GM12878 (cell line): ENCODE measurements at regions not wholly inside any gene's neighbourhood (a gene's known extent, or its start where the extent isn't known, plus 50 kb on each side); places are given as distances from the start of the nearest gene placed in this dataset.

Experiments
- BCL3 ChIP-seq: IDR thresholded peaks from 2 replicates; pipeline ENCODE4 v1.6.1; 2011; ENCODE audit warnings: borderline replicate concordance, low read depth, mild to moderate bottlenecking, moderate library complexity, low read length; ENCODE audit not compliant: insufficient read depth, poor library complexity, severe bottlenecking
- CEBPZ ChIP-seq: fragments of 150-350 bp; IDR thresholded peaks from 2 replicates; pipeline ENCODE4 v1.6.1; 2016; ENCODE audit warnings: low read depth, low read length
- FOXK2 ChIP-seq: fragments of 450-650 bp; IDR thresholded peaks from 2 replicates; pipeline ENCODE4 v1.6.1; 2017; ENCODE audit warnings: mild to moderate bottlenecking, moderate library complexity
- KLF5 ChIP-seq: fragments of 450-650 bp; IDR thresholded peaks from 2 replicates; pipeline ENCODE4 v1.6.1; 2014; ENCODE audit warnings: mild to moderate bottlenecking; ENCODE audit not compliant: partially characterized antibody
- NR2F1 ChIP-seq: fragments of 450-650 bp; conservative IDR thresholded peaks from 2 replicates; pipeline ENCODE4 v1.6.1; 2017; ENCODE audit warnings: mild to moderate bottlenecking
- PAX5 ChIP-seq: IDR thresholded peaks from 2 replicates; pipeline ENCODE4 v1.6.1; 2011; ENCODE audit warnings: low read depth, low read length, borderline replicate concordance
- TF ChIP-seq, protein P1 (sequence below): fragments of 450-650 bp; IDR thresholded peaks from 2 replicates; pipeline ENCODE4 v1.6.1; 2017; ENCODE audit warnings: mild to moderate bottlenecking, moderate library complexity
- TF ChIP-seq, protein P2 (sequence below): fragments of 450-650 bp; IDR thresholded peaks from 2 replicates; pipeline ENCODE4 v1.6.1; 2018; ENCODE audit warnings: borderline replicate concordance, mild to moderate bottlenecking; ENCODE audit not compliant: partially characterized antibody

GRCh38 chr5:90267646-90268045 lies 141.9 kb downstream of the CETN3 start (continued):
- TF ChIP-seq, protein P1, sequence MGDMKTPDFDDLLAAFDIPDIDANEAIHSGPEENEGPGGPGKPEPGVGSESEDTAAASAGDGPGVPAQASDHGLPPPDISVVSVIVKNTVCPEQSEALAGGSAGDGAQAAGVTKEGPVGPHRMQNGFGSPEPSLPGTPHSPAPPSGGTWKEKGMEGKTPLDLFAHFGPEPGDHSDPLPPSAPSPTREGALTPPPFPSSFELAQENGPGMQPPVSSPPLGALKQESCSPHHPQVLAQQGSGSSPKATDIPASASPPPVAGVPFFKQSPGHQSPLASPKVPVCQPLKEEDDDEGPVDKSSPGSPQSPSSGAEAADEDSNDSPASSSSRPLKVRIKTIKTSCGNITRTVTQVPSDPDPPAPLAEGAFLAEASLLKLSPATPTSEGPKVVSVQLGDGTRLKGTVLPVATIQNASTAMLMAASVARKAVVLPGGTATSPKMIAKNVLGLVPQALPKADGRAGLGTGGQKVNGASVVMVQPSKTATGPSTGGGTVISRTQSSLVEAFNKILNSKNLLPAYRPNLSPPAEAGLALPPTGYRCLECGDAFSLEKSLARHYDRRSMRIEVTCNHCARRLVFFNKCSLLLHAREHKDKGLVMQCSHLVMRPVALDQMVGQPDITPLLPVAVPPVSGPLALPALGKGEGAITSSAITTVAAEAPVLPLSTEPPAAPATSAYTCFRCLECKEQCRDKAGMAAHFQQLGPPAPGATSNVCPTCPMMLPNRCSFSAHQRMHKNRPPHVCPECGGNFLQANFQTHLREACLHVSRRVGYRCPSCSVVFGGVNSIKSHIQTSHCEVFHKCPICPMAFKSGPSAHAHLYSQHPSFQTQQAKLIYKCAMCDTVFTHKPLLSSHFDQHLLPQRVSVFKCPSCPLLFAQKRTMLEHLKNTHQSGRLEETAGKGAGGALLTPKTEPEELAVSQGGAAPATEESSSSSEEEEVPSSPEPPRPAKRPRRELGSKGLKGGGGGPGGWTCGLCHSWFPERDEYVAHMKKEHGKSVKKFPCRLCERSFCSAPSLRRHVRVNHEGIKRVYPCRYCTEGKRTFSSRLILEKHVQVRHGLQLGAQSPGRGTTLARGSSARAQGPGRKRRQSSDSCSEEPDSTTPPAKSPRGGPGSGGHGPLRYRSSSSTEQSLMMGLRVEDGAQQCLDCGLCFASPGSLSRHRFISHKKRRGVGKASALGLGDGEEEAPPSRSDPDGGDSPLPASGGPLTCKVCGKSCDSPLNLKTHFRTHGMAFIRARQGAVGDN, result no peak
- TF ChIP-seq BCL3 (no peak), PAX5 (no peak), CEBPZ (no peak), KLF5 (no peak), NR2F1 (no peak), FOXK2 (no peak)
- TF ChIP-seq, protein P2, sequence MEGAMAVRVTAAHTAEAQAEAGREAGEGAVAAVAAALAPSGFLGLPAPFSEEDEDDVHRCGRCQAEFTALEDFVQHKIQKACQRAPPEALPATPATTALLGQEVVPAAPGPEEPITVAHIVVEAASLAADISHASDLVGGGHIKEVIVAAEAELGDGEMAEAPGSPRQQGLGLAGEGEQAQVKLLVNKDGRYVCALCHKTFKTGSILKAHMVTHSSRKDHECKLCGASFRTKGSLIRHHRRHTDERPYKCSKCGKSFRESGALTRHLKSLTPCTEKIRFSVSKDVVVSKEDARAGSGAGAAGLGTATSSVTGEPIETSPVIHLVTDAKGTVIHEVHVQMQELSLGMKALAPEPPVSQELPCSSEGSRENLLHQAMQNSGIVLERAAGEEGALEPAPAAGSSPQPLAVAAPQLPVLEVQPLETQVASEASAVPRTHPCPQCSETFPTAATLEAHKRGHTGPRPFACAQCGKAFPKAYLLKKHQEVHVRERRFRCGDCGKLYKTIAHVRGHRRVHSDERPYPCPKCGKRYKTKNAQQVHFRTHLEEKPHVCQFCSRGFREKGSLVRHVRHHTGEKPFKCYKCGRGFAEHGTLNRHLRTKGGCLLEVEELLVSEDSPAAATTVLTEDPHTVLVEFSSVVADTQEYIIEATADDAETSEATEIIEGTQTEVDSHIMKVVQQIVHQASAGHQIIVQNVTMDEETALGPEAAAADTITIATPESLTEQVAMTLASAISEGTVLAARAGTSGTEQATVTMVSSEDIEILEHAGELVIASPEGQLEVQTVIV, result no peak
